Esophagus squamous epithelium (tissue), 4 donors: ENCODE measurements at regions not wholly inside any gene's neighbourhood (a gene's known extent, or its start where the extent isn't known, plus 50 kb on each side); places are given as distances from the start of the nearest gene placed in this dataset.

Source experiments
- CTCF ChIP-seq, 6 experiments: fragments of 450-650 bp in 4 of 6; fragments of 200-600 bp in 2 of 6; sonication (generic) in 2 of 6; IDR thresholded peaks; one replicate each; pipeline ENCODE4 v1.5.1; 2016 to 2019; ENCODE audit warnings: antibody characterized with exemption in 6 of 6, mild to moderate bottlenecking in 4 of 6, moderate library complexity in 4 of 6
- POLR2A ChIP-seq, 4 donors: fragments of 450-650 bp; IDR thresholded peaks; one replicate each; pipeline ENCODE4 v1.6.1; 2017; ENCODE audit warnings: antibody characterized with exemption in 4 of 4, mild to moderate bottlenecking in 4 of 4, moderate library complexity in 3 of 4

GRCh38 chr4:85367815-85368214 lies 107.1 kb upstream of the ARHGAP24 start:
- TF ChIP-seq CTCF (IDR thresholded peaks at IDR 0.05), result no peak
- no peak for TF ChIP-seq POLR2A (IDR thresholded peaks at IDR 0.05)
